ENCODE measurements at regions not wholly inside any gene's neighbourhood (a gene's known extent, or its start where the extent isn't known, plus 50 kb on each side); places are given as distances from the start of the nearest gene placed in this dataset.
"Not testable (repeated sequence)": the region's sequence is repeated elsewhere in the genome, so short reads cannot be mapped to it uniquely, and the experiment has no call there.

DNA sequence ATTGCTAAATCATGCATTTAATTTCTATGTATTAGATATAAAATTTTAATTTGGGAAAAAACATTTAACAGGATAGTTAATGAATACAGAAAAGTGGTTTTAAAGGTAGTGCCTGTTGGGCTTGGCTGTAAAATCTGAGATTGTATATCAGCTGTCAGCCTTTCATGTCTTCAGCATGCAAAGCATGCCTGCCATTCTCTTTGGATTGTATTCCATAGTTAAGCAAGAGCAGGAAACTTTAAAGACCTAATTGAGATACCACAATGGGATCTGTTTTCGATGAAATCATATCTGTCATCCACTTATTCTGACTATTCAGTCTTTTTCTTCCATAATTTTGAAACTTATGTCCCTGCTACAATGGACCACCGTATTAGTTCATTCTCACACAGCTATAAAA is 451.0 kb upstream of the DDI1 start:
- no peak for DNase-seq

DNA sequence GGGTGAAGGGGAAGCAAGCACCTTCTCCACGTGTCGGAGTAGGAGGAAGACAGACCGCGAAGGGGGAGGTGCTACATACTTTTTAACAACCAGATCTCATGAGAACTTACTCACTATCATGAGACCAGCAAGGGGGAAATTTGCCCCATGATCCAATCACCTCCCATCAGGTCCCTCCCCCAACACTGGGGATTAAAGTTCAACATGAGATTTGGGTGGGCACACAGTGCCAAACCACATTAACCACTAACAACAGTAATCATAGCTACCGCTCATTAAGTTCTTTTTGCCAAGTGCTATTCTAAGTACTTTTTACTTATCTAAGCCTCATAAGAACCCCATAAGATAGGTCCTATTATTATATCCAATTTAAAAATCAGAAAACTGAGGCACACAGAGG is 450.5 kb upstream of the DDI1 start:
- no peak for DNase-seq

DNA sequence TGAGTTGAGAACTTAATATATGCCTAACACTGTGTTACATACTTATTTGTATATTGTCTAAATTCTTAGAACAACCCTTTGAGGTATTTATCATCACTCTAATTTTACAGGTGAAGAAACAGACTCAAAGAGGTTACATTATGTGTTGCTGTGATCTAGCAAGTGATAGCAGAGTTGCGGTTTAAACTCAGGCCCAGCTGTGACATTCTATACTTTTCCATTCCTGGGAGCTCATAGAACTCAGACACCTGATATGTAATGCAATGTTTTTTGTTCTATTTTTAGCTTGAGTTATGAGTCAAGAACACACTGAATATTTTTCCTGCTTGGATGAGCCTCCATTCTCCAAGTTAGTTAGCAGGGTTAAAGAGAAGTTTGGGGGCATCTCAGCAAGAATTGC is 449.7 kb upstream of the DDI1 start:
- DNase-seq, result no peak

DNA sequence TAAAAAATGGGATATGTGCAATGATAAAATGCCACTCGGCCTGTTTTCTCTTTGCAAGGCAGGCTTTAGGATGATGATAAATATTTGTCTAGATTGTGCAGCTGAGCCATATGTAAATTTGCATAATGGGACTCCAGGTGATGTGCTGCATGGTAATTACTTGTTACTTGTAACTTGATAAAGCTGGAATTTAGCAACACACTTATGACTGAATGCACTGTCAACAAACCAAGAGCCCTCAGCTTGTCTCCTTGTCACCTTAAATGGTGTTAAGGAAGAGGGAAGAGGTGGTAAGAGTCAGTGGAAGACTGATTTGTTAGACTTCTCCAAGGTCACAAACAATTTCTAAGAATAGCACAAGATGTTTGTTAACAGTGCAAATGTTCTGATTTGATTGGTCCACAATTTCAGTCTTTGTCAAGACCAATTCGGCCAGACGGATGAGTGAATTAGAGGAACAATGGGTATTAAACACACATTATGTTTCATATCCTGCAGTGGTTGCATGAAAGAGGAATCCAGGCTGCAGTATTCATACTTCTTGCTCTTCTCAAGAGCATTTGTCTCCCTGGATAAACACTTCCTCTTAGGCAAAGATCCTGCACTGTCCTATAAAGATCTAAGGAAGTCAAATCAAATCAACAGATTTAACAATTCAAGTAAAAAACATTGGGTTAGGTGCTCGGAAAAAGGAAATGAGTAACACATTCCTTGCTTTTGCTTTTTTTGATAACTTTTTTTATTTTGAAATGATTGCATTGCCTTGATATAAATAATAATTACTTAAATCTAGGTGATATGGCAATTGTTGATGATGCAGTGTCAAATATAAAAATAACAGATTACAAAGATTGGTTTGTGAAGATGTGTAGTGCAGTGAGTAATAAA is 448.3 kb upstream of the DDI1 start:
- peak; percentile 46 for DNase-seq

DNA sequence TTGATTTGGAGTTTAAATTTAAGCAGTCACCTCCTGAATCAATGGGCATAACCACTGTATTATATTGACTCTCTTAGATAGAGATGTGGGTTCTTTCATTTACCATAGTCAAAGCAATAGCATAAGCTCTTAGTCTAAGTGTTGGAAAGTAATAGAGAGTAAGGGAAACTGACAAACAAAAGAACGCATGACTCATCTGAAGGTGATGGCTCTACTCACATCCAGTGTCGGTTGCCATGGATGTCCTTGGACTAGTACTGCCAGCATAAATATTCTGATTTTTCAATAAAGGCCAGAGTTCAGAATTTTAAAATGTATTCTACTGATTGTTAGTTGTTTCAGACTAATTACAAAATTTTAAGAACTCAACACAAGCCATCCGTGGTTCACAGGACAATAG is 444.9 kb upstream of the DDI1 start:
- DNase-seq, result no peak

DNA sequence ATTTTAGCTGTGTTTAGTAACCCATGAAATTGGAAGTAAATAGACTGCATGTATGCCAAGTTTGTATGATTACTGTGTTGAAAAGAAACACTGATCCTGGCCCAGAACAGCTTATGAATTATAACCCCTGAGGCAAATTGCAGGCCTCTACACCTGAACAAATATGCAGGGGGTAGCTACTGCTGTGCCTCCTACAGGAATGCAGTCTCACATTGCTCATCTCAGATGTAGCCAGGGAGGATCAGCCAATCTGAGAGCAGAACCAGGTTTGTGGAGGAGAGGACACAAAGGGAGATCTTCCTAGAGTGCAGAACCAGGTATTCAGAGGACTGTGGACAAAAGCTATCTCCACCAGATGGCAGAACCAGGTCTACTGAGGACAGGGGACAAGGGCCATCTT is 442.2 kb upstream of the DDI1 start:
- peak; percentile 81 for DNase-seq

DNA sequence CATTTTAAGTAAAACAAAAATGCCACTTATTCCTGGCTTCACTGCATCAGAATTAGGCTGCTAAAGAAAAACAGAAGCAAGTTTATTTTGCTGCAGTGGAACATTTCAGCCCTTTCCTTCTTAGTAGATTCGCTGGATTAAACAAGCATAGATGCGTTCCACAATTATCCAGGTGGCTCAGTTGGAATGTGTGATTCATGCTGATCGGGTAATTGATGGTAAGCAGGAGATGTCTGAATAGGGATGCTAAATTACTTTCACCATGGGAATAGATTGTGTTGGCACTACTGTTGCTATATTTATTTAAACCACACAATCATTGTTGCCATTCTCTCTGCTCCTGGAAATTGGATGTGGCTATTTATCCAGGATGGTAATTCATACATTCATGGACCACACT is 440.1 kb upstream of the DDI1 start:
- DNase-seq, result peak; percentile 78

DNA sequence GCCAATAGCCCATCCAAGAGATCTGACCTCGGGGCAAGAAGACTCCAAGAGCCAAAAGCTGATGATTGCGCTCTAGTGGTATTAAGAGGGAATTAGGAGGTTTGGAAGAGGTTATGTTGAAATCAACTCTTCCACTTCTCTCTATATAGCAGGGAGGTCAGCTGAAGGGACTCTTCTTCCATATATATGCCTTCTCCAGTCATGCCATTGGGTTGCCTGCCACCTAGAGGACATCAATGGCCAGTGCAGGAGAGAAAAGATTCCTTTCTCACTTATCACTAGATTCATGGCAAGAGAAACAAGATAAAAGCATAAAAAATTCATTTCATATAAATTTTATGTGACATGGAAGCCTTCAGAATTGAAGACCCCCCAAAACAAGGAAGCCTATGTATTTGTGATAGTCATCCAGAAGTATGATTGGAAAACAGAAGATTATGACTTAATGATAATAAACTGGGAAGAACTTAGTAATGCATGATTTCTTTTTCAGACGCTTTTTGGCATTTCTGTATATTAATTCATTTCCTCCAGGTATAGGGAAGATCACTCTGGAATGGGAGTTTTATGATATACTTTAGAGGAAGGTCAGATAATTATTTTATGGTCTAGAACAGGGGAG is 435.1 kb upstream of the DDI1 start:
- DNase-seq, result peak; percentile 48

DNA sequence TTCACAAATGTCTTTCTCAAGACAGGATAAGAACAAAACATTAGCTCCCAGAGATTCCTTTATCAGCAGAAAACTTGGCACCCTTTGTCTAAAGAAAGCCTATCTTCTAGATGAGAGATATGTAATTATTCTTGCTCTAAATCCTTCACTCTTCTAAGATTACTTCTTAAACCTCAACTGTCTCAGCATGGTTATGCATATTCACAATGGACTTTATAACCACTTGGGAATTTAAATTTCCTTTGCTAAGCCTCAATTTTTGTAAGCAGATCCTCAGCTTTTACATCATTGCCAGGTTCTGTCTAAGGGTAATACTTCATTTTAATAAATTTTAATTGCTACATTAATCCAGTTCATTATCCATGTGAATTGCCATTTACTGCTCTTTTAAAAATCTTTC is 433.6 kb upstream of the DDI1 start:
- no peak for DNase-seq

DNA sequence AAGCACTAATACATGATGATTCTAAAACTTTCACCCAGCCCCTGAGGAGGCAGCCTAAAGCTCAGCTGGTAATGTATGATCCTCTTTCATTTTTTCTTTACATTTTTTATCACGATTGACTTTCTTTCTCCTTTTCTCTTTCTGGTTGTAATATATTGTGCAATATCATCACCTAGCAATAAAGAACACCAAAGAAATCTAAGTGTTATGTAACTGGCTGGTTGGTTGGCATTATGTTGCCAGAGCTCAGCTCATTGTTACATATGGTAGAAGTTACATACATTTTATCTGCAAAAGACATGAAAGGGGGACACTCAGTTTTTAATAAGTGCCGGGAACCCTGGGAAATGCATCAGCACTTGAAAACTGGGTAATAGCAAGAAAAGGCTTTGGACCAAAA is 432.1 kb upstream of the DDI1 start:
- no peak for DNase-seq

DNA sequence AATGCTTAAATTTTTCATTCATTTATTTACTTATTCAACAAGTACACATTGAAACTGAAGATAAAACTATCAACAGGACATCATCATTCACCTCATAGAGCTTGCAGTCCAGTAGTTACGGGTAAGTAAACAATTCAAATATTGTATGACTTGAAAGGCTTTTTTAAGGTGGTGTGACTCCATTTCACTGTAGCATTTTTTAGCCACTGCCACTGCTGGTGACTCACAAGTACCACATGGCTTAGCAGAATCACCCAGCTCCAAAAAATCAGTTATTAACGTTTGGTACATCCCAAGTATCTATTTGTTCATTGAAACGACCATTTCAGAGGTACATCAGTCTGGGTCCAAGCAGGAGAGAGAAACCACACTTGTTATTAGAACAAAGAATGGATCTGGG is 427.9 kb upstream of the DDI1 start:
- no peak for DNase-seq

DNA sequence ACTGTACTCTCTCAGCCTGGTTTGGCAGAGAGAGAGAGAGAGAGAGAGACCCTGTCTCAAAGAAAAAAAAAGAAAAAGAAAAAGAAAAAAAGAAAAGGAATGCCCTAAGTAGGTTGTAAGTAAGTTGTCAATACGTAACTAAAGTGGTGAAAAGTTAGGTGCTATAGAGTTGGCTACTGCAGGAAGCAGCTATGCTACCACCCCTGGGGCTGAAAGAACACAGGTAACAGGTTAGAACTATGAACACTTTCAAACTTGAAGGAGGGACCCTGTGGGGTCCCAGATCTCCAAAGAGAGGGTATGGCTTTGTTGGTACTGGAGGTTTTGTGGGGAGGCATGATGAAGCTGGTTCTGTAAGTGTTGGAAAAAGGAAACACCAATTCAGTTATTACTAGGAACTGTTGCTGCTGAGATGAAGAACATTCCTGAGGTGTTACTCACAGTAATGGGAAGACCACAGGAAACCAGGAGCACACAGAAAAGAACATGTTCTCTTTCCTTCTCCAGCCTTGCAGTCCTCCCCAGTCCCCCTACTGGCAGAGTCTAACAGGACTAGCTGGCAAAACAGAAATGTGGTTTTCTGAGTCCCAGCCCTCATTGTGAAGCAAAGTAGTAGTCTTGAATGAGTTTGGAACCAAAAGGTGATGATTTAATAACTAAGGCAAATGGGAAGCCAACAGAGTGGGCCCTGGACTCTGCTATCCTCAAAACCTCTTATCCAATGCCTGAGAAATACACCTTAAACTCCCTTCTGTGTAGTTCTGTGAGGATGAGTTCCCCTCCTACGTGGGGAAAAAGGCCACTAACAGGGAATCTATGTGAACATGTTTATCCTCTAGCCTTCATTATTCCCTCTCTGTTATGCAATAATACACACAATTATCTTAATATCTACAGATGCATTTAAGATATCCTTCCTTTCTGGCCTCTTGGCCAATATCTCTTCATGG is 427.0 kb upstream of the DDI1 start:
- DNase-seq, result no peak

DNA sequence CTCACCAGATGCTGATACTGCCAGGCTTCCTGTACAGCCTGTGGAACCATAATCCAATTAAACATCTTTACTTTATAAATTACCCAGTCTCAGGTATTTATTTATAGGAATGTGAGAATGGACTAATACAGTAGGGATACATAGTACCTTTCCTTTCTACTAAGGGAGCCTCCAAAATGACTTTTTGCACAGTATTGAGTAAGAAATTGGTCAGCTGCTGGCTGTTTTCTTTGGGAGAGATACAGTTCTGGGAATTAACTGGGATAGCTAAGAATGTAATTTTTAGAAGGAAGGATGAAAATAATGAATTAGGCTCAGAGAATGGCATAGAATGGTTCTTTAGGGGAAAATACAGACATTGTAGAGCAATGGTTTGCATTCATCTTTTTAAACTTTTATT is 426.0 kb upstream of the DDI1 start:
- no peak for DNase-seq

DNA sequence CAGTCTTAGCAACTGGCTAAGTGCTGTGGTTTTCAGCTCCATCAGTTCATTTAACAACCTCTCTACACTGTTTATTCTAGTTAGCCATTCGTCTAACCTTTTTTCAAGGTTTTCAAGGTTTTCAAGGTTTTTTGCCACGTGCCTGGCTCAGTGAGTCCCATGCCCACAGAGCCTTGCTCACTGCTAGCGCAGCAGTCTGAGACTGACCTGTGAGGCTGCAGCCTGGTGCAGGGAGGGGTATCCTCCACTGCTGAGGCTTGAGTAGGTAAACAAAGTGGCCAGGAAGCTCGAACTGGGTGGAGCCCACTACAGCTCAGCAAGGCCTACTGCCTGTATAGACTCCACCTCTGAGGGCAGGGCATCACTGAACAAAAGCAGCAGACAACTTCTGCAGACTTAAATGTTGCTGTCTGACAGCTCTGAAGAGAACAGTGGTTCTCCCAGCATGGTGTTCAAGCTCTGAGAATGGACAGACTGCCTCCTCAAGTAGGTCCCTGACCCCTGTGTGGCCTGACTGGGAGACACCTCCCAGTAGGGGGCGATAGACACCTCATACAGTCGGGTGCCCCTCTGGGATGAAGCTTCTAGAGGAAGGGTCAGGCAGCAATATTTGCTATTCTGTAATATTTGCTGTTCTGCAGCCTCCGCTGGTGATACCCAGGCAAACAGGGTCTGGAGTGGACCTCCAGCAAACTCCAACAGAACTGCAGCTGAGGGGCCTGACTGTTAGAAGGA is 424.7 kb upstream of the DDI1 start:
- DNase-seq, result not testable (repeated sequence)

DNA sequence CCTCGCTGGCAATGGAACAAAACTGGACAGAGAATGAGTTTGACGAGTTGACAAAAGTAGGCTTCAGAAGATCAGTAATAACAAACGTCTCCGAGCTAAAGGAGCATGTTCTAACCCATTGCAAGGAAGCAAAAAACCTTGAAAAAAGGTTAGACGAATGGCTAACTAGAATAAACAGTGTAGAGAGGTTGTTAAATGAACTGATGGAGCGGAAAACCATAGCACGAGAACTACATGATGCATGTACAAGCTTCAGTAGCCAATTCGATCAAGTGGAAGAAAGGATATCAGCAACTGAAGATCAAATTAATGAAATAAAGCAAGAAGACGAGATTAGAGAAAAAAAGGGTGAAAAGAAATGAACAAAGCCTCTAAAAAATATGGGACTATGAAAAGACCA is 424.0 kb upstream of the DDI1 start:
- DNase-seq, result not testable (repeated sequence)

DNA sequence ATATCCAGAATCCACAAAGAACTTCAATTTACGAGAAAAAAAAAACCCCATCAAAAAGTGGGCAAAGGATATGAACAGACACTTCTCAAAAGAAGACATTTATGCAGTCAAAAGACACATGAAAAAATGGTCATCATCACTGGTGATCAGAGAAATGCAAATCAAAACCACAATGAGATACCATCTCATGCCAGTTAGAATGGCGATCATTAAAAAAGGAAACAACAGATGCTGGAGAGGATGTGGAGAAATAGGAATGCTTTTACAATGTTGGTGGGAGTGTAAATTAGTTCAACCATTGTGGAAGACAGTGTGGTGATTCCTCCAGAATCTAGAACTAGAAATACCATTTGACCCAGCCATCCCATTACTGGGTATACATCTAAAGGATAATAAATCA is 419.9 kb upstream of the DDI1 start:
- DNase-seq, result not testable (repeated sequence)

DNA sequence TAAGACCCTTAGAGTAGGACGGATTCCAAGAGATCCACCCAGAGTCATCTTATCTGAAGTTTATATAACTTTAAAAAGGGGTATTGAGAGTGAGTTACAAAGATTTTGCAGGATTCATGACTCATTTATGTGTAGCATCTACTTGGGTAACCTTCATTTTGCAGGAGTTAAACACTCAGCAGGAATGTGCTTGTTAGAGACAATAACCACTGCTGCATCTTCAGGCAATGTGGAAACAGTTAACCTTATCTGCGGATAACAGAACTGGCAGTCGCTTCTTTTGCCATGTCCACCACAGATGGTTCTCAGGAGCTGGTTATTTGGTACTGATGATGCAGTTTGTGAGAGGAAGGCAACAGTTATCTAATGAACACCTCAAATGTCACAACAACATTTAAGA is 417.9 kb upstream of the DDI1 start:
- no peak for DNase-seq

DNA sequence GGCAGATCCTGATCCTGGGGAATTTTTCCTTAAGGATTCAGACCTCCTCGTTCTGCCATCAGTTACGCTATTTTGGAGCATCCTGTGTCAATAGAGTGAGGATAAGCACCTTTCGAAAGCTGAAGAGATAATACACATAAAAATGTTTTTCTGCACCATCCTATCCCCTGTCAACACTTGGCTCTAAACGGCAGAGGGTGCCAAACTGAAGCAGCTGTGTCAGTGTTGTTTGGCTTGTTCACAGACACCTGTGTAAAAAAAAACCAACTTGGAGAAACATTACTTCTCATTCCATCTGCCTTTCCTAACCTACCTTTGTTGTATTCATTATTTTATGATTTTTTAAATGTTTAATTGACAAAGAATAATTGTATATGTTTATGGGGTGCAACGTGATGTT is 417.0 kb upstream of the DDI1 start:
- DNase-seq, result peak; percentile 5

DNA sequence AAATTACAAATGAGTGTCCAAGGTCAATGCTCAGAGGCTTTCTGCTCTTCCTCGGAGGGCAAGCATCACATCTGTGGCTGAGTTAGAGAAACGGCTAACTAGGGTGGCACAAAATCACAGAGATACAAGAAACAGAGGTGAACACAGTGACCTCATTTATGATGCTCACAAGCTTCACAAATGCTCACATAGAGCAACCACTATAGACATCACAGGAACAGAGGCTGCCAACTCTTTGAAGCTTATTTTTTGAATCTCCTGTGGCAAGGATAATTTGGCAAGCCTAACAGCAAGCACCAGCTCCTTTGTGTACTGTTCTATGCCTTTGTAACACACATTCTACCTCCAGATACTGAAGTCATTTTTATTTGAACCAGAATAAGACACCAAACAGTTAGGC is 416.5 kb upstream of the DDI1 start:
- no peak for DNase-seq

DNA sequence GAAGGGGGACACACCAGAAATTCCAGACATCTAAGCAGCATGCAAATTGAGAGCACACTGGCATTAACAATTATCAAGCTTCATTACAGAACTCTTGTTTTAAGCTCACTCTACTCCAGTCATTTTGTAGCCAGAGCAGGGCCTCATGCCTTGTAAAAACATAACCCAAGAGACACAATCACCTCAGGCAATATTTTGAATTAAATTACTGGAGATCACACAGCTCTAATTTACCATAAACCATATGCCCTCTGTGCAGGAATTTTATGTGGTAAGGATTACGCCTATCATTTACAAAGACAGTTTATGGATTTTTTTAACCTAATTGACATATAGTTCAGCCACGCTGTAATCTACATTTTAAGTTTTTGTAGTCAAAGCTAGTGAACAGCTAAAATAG is 414.1 kb upstream of the DDI1 start:
- DNase-seq, result no peak

DNA sequence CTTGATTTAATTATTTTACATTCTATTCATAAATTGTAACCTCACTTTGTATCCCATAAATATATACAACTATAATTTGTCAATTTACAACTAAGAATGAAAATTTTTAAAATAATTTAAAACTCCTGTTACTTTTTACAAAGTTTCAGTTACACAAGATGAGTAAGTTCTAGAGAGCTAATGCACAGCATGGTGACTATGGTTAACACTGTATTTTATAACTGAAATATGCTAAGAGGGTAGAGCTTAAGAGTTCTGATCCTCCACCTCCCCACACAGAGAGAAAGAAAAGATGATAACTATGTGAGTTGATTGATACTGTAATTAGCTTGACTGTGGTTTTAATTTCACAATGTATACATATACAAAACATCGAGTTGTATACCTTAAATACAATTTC is 412.5 kb upstream of the DDI1 start:
- no peak for DNase-seq

DNA sequence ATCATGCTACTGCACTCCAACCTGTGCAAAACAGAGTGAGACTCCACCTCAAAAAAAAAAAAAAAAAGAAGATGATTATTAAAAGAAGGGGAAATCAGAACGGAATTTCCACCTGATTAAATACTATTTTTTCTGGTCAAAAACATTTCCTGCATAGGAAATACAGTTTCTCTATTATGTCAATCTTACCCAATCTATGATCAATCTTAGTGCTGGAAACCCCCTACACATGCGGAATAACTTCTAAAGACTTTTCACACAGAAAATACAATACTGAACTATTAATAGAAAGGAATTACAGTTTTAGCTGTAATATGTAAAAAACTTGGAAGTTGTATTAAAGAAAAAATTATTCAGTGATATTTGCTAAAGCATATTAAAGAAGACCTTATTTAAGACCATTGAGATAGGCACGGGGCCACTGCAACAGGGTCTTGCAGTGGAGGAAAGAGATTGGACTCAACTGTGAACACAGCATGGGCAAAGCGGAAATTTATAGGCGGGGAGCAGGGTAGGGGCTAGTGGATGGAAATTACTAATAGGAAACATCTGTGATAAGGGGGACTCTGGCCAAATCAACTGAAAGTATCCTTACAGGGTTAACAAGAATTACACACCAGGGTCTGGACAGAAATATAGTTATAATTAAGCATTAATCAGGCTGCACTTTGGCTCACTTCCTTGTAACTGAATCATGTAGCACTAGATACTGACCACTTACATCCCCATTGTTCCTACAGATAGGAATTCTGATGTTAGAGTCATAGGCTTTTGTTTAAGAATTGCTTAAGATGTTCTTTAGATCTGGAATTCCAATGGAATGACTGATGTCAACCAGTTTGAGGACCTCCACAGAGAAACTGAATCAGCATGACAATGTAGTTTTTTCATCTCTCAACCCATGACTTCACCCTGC is 411.5 kb upstream of the DDI1 start:
- DNase-seq, result no peak

All from NCI-H146 (cell line).